GM12892 (cell line): ENCODE measurements at regions not wholly inside any gene's neighbourhood (a gene's known extent, or its start where the extent isn't known, plus 50 kb on each side); places are given as distances from the start of the nearest gene placed in this dataset.
"Not testable (repeated sequence)": the region's sequence is repeated elsewhere in the genome, so short reads cannot be mapped to it uniquely, and the experiment has no call there.

Source experiments
- DNase-seq: peaks from one replicate; pipeline ENCODE4 v3.0.0; 2011; ENCODE audit not compliant: insufficient read length
- FAIRE-seq: peaks from 2 replicates; lab custom pipeline; 2011; peaks lifted over from hg19 to GRCh38; lab: Jason Lieb, UNC
- POLR2A ChIP-seq: IDR thresholded peaks from 2 replicates; pipeline ENCODE4 v1.6.1; 2011; ENCODE audit warnings: low read depth, low read length, control low read depth
- POLR2AphosphoS5 ChIP-seq: IDR thresholded peaks from 2 replicates; pipeline ENCODE4 v1.6.1; 2011; ENCODE audit warnings: low read depth, low read length, control low read depth
- TAF1 ChIP-seq: IDR thresholded peaks from 2 replicates; pipeline ENCODE4 v1.6.1; 2011; ENCODE audit warnings: low read depth, mild to moderate bottlenecking, control low read depth, low read length, borderline replicate concordance

- DNase-seq (no peak), FAIRE-seq (no peak)
Measured at GRCh38 chr3:75341324-75342067, 322.6 kb upstream of the FRG2C start.

DNA sequence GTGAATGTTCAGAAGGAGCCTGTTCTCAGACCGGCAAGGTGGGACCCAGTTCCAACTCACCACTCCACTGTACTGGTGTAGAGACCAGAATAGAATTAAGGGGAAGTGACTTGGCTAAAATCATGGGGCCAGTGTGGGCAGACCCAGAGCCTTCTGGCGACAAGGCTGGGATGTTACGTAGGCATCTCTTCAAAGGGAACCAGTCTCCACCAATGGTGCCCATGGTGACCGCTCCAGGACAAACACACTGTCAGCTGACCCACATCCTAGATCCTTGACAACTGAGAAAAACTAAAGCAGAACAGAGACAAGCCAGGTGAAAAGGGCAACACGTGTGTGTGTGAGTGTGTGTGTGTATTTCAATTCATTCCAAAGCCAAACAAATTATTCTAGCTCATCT, 321.7 kb upstream of the FRG2C start:
- DNase-seq, result no peak
- TF ChIP-seq POLR2A (no peak), POLR2AphosphoS5 (no peak), TAF1 (no peak)
- no peak for FAIRE-seq

More at GRCh38 chr3:75341324-75342067, 322.6 kb upstream of the FRG2C start:
- TF ChIP-seq POLR2AphosphoS5 (no peak), POLR2A (no peak), TAF1 (no peak)

DNA sequence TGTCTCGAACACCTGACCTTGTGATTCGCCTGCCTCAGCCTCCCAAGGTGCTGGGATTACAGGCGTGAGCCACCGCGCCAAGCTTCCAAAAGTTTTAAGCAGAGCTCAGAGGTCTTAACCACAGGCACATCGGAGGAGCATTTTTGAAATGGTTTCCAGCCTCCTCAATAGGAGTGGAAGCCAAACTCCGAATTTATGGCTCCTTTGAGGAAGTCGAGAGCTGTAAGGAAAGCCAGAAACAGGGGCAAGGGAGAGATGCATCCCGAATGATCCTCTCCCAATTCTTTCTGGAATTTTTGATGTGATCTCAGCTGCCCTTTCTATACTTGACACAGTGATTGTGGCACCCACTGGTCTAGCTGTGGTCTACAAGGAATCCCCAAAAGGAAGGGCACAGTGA, 313.6 kb upstream of the FRG2C start:
- not testable (repeated sequence) for DNase-seq, FAIRE-seq

DNA sequence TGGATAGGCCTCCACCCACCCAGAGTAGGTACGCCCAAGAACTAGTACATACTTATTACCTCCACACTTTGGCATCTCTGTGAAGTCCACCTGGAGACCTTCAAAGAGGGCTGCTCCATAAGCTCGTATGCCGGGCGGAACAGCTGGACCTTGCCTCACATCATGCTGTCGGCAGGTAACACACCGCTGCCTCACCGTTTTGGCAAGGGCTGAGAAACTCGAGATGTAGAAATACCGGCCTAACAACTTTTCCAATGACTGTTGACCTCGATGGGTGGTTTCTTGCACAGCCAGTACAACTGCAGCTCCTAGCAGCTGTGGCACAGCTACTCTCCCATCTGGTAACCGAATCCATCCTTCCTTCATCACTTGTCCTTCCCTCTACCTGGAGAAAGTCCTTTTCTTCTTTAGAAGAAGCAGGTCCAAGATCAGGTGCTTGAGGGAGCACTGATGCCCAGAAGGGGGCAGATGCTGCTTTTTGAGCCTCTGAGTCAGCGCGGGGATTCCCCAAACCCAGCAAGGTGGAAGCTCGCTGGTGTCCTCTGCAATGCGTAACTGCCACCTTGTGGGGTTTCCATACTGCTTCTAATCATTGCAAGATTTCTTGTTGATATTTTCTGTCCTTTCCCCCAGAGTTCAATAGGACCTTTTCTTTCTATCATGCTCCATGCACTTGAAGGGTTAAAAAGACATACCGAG, 301.9 kb upstream of the FRG2C start:
- FAIRE-seq, DNase-seq: not testable (repeated sequence)

DNA sequence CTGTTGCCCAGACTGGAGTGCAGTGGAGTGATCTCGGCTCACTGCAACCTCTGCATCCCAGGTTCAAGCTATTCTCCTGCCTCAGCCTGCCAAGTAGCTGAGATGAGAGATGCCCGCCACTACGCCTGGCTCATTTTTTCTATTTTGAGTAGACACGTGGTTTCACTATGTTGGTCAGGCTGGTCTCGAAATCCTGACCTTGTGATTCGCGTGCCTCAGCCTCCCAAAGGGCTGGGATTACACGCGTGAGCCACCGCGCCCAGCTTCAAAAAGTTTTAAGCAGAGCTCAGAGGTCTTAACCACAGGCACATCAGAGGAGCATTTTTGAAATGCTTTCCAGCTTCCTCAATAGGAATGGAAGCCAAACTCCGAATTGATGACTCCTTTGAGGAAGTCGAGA, 291.2 kb upstream of the FRG2C start:
- DNase-seq, FAIRE-seq: not testable (repeated sequence)

GRCh38 chr3:75379840-75380239, 284.3 kb upstream of the FRG2C start:
- FAIRE-seq, DNase-seq: not testable (repeated sequence)

DNA sequence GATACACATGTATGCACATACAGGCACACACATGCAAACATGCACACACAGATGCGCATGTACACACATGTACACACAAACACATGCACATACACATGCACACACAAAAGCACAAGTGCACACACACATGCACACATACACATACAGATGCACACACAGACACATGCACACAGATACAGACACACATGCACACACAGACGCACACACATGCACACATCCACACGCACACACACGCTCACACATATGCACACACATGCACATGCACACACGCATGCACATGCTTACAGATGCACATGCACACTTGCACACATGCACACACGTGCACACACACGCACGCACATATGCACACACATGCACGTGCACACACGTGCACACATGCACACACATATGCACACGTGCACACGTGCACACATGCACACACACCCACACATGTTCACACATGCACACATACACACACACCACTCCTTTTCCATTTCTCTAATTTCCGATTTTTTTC, 283.8 kb upstream of the FRG2C start:
- FAIRE-seq (no peak), DNase-seq (no peak)
- TF ChIP-seq TAF1 (no peak), POLR2A (no peak), POLR2AphosphoS5 (no peak)

- FAIRE-seq, result not testable (repeated sequence)
Measured at GRCh38 chr3:75384016-75384415, 280.1 kb upstream of the FRG2C start.

DNA sequence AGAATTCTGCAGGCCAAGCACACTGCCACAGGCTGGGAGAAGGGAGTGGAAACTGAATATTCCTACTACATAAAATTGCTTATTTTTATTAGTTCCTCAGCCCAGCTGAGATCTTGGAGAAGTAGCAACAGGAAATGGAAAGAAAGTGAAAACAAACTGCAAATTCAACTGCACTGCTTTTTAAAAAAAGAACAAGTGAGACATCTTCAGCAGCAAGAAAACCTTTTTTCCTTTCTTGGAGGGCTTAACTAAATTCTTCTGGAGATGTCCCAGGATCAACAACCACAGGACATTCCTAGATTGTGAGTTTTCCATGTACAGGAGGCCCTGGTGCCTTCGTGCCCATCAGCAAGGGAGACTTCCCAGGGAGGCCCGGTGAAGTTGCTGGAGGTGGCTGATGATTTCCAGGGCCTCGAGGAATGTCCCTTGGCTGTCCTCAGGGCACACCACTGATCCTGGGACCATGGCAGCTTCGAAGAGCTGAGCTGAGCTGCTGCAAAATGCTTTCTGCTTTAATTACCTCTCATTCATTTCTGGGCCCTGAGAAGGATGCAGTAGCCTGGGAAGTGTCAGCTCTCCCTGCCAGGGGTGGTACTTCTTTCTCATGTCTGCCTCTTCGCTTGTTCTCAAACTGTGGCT, 275.5 kb upstream of the FRG2C start:
- FAIRE-seq, result not testable (repeated sequence)

More at GRCh38 chr3:75384016-75384415, 280.1 kb upstream of the FRG2C start:
- not testable (repeated sequence) for DNase-seq

GRCh38 chr3:75393288-75393694, 270.8 kb upstream of the FRG2C start:
- not testable (repeated sequence) for FAIRE-seq, DNase-seq

More for the DNA sequence above, 275.5 kb upstream of the FRG2C start:
- DNase-seq, result not testable (repeated sequence)

DNA sequence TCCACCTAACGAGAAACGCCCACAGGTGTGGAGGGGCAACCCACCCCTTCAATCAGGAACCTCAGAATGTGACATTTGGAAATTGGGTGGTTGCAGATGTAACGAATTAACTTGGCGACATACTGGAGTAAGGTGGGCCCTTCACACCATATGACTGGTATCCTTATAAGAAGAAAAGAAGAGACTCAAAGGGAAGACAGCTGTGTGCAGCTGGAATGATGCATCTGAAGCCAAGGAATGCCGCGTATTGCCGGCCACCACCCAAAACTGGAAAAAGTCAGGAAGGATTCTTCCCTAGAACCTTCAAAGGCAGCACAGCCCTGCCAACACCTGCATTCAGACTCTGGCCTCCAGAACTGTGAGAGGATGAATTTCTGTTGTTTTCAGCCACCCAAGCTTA, 270.0 kb upstream of the FRG2C start:
- DNase-seq, FAIRE-seq: not testable (repeated sequence)

- not testable (repeated sequence) for FAIRE-seq, DNase-seq
Measured at GRCh38 chr3:75394562-75395360, 269.4 kb upstream of the FRG2C start.
